ENCODE measurements at regions not wholly inside any gene's neighbourhood (a gene's known extent, or its start where the extent isn't known, plus 50 kb on each side); places are given as distances from the start of the nearest gene placed in this dataset.
"Not testable (repeated sequence)": the region's sequence is repeated elsewhere in the genome, so short reads cannot be mapped to it uniquely, and the experiment has no call there.

DNA sequence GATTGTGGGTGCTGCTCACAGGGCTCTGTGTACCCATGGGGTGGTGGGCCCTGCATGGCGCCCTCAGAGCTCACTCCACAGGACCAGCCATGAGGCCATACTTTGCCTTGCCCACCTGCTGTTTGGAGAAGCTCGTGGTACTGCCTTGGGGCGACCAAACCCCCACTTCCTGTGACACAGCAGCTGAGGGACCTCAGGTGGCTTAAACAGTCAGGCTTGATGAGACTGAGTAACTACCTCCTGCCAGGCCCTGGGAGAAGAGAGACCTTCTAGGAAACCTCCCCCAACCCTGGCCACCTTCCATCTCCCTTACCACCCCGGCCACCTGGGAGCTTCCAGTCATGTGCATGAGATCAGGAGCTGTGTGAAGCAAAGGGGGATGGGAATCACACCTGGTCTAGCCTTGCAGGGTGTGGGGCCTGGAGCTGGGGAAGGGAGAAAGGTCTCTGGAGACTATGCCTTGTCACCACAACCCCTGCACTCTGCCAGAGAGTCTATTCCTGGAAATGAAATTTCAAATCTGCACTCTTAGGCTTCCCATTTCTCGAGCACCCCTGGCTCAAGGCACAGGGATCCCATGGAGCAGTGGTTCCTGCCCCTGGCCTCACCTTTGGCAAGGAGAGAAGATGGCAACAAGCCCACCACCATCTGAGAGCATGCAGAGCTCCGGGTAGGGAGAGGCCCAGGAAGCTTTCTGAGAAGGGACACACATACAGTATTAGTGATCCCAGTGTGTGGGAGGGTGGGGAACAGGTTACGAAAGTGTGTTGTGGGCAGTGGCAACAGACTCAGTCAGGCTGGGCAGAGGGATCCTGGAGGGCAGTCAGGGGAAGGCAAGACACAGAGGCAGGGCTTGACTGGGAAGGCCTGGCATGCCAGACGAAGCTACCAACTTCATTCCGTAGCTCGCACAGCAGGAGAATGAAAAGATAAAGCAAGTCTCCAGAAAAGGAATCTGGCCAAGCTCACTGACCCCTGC, 125.0 kb downstream of the URI1 start:
- Histone ChIP-seq H3K4me3 (ENCODE audit: low read length in 2 of 2) (no peak overlapping the region), H3K36me3 (ENCODE audit: insufficient read depth, low read length) (no peaks in the 10 kb centered on the region), H3K4me1 (ENCODE audit: insufficient read depth, low read length) (no peaks in the 10 kb centered on the region), H3K27ac (ENCODE audit: low read depth, low read length) (no peak overlapping the region), H3K27me3 (ENCODE audit: insufficient read depth, low read length) (no peaks in the 10 kb centered on the region), H3K9me3 (ENCODE audit: control insufficient read depth in 1 of 2, low read length in 2 of 2) (no peaks in the 10 kb centered on the region)
- H3K36me3 Mint-ChIP-seq, result no peaks in the 10 kb centered on the region
- DNase-seq, result no peak
- POLR2A ChIA-PET (ENCODE audit: partially characterized antibody), result no interaction called here
- intact Hi-C loops (cut with micrococcal nuclease), result no loop called here
- no peaks in the 10 kb centered on the region for H3K4me1 Mint-ChIP-seq
- H3K27ac Mint-ChIP-seq, result no peak overlapping the region
- H3K9me3 Mint-ChIP-seq, result peaks cover 0 to 6% (median 0%) of the 10 kb centered on the region in 8 donors
- H3K27me3 Mint-ChIP-seq, result peaks cover 4 to 5% of the 10 kb centered on the region in 2 donors
- H3K4me3 Mint-ChIP-seq, result no peak overlapping the region
- CTCF ChIA-PET (ENCODE audit: partially characterized antibody), result no interaction called here

DNA sequence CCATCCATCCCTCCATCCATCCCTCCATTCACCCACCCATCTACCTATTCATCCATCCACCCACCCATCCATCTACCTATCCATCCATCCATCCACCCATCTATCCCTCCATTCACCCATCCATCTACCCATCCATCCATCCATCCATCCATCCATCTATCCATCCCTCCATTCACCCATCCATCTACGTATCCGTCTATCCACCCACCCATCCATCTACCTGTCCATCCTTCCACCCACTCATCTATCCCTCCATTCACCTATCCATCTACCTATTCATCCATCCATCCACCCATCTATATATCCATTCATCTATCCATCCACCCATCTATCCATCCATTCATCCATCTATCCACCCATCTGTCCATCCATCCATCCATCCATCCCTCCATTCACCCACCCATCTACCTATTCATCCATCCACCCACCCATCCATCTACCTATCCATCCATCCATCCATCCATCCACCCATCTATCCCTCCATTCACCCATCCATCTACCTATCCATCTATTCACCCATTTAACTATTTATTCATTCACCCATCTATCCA, 126.0 kb downstream of the URI1 start:
- H3K36me3 Mint-ChIP-seq; POLR2A ChIA-PET (ENCODE audit: partially characterized antibody); H3K4me3 Mint-ChIP-seq; H3K9me3 Mint-ChIP-seq; H3K9me3 ChIP-seq (ENCODE audit: control insufficient read depth in 1 of 2, low read length in 2 of 2); H3K4me1 ChIP-seq (ENCODE audit: insufficient read depth, low read length); H3K27ac ChIP-seq (ENCODE audit: low read depth, low read length); intact Hi-C loops (cut with micrococcal nuclease); H3K27ac Mint-ChIP-seq; H3K27me3 ChIP-seq (ENCODE audit: insufficient read depth, low read length); H3K36me3 ChIP-seq (ENCODE audit: insufficient read depth, low read length); H3K27me3 Mint-ChIP-seq; DNase-seq; H3K4me1 Mint-ChIP-seq; H3K4me3 ChIP-seq (ENCODE audit: low read length in 2 of 2); CTCF ChIA-PET (ENCODE audit: partially characterized antibody): not testable (repeated sequence)

DNA sequence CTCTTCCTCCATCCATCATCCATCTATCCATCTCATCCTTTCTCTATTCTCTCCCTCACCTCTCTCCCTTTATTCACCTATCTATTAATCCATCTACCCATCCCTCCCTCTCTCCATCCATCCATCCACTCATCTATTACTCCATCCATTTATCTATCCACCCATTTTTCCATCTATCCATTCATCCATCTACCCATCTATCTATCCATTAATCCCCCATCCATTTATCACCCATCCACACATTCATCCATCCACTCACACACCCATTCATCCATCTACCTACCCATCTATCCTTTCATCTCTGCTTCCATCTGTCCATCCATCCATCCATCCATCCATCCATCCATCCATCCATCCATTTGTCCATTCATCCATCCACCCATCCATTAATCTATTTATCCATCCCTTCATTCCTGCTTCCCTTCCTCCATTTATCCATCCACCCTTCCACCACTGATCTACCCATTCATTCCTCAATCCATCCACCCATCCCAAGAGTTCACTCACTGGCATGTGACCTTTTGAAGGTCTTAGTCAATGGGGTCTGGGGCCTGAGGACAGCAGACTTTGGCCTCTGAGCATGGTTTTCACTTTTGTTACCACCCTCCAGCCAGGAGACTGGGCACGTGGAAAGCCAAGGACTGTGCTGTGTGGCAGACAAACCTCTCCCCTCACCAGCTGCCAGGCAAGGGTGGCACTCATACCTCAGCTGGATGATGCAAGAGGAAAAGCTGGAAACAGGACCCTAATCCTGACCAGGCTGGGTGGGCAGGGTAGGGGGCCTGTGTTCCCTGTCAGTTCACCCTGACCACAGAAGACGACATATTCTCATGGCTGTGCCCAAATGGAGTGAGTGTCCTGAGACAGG, 126.7 kb downstream of the URI1 start:
- H3K4me3 Mint-ChIP-seq, result no peak overlapping the region
- H3K27me3 Mint-ChIP-seq, result peaks cover 4 to 6% of the 10 kb centered on the region in 2 donors
- Histone ChIP-seq H3K27me3 (ENCODE audit: insufficient read depth, low read length) (no peaks in the 10 kb centered on the region), H3K9me3 (ENCODE audit: control insufficient read depth in 1 of 2, low read length in 2 of 2) (no peaks in the 10 kb centered on the region), H3K36me3 (ENCODE audit: insufficient read depth, low read length) (no peaks in the 10 kb centered on the region), H3K4me3 (ENCODE audit: low read length in 2 of 2) (no peak overlapping the region), H3K4me1 (ENCODE audit: insufficient read depth, low read length) (no peaks in the 10 kb centered on the region), H3K27ac (ENCODE audit: low read depth, low read length) (no peak overlapping the region)
- peaks cover 0 to 6% (median 0%) of the 10 kb centered on the region in 8 donors for H3K9me3 Mint-ChIP-seq
- CTCF ChIA-PET (ENCODE audit: partially characterized antibody), result no interaction called here
- no peaks in the 10 kb centered on the region for H3K36me3 Mint-ChIP-seq
- DNase-seq, result no peak
- intact Hi-C loops (cut with micrococcal nuclease), result no loop called here
- POLR2A ChIA-PET (ENCODE audit: partially characterized antibody), result no interaction called here
- no peak overlapping the region for H3K27ac Mint-ChIP-seq
- H3K4me1 Mint-ChIP-seq, result no peaks in the 10 kb centered on the region

GRCh38 chr19:30069535-30070197, 127.6 kb downstream of the URI1 start:
- Histone ChIP-seq H3K9me3 (ENCODE audit: control insufficient read depth in 1 of 2, low read length in 2 of 2) (no peaks in the 10 kb centered on the region), H3K36me3 (ENCODE audit: insufficient read depth, low read length) (no peaks in the 10 kb centered on the region), H3K4me3 (ENCODE audit: low read length in 2 of 2) (no peak overlapping the region), H3K4me1 (ENCODE audit: insufficient read depth, low read length) (no peaks in the 10 kb centered on the region), H3K27ac (ENCODE audit: low read depth, low read length) (no peak overlapping the region), H3K27me3 (ENCODE audit: insufficient read depth, low read length) (no peaks in the 10 kb centered on the region)
- intact Hi-C loops (cut with micrococcal nuclease), result no loop called here
- no peak for DNase-seq
- CTCF ChIA-PET (ENCODE audit: partially characterized antibody), result no interaction called here
- H3K27me3 Mint-ChIP-seq, result peaks cover 4 to 6% of the 10 kb centered on the region in 2 donors
- POLR2A ChIA-PET (ENCODE audit: partially characterized antibody), result no interaction called here
- H3K36me3 Mint-ChIP-seq, result no peaks in the 10 kb centered on the region
- H3K4me1 Mint-ChIP-seq, result no peaks in the 10 kb centered on the region
- no peak overlapping the region for H3K4me3 Mint-ChIP-seq
- no peak overlapping the region for H3K27ac Mint-ChIP-seq
- H3K9me3 Mint-ChIP-seq, result peaks cover 0 to 6% (median 0%) of the 10 kb centered on the region in 8 donors

DNA sequence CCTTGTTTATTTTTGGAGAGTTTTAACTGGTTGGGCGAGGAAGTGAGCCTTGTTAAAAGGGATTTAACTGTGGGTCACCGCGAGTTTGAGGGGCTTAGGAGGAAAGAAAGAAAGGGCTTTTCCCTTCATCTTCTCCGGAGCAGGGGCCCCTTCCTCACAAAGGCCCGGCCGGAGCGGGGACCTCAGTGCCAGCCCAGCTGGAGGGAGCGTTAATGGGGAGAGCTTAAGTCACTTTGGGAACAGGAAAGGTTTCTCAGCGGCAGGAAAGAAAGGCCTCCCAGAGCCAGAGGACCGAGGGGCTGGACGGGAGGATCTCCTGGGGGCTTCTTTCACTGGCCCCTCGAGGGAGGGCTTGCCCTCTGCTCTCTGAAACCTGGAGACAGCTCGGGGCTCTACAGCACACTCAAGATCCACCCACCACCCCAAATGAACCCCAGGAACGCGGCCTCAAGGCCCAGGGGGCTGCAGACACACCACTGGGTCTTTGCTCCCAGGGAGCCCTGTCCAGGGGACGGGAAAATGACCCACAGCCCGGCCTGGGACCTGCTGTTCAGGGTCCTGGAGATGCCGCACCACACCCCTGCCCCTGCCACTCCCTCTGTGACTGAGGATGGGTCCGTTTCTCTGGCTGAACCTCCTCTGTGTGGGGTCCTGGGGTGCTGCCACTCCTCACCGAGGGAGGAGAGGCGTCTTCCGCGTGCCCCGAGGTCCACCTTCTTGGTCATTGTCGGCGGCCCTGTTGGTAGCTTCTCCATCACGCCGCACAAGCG, 128.3 kb downstream of the URI1 start:
- Histone ChIP-seq H3K4me1 (ENCODE audit: insufficient read depth, low read length) (no peaks in the 10 kb centered on the region), H3K4me3 (ENCODE audit: low read length in 2 of 2) (no peak overlapping the region), H3K27me3 (ENCODE audit: insufficient read depth, low read length) (no peaks in the 10 kb centered on the region), H3K36me3 (ENCODE audit: insufficient read depth, low read length) (no peaks in the 10 kb centered on the region), H3K9me3 (ENCODE audit: control insufficient read depth in 1 of 2, low read length in 2 of 2) (no peaks in the 10 kb centered on the region), H3K27ac (ENCODE audit: low read depth, low read length) (no peak overlapping the region)
- DNase-seq, result no peak
- Mint-ChIP-seq H3K9me3 (peaks cover 0 to 6% (median 0%) of the 10 kb centered on the region in 8 donors), H3K27ac (no peak overlapping the region), H3K4me1 (no peaks in the 10 kb centered on the region), H3K36me3 (no peaks in the 10 kb centered on the region), H3K27me3 (peaks cover 2 to 4% of the 10 kb centered on the region in 2 donors), H3K4me3 (no peak overlapping the region)
- intact Hi-C loops (cut with micrococcal nuclease), result no loop called here
- POLR2A ChIA-PET (ENCODE audit: partially characterized antibody), result no interaction called here
- CTCF ChIA-PET (ENCODE audit: partially characterized antibody), result no interaction called here

- Histone ChIP-seq H3K27ac (ENCODE audit: low read depth, low read length) (no peak overlapping the region), H3K4me3 (ENCODE audit: low read length in 2 of 2) (no peak overlapping the region), H3K36me3 (ENCODE audit: insufficient read depth, low read length) (no peaks in the 10 kb centered on the region), H3K4me1 (ENCODE audit: insufficient read depth, low read length) (no peaks in the 10 kb centered on the region), H3K27me3 (ENCODE audit: insufficient read depth, low read length) (no peaks in the 10 kb centered on the region), H3K9me3 (ENCODE audit: control insufficient read depth in 1 of 2, low read length in 2 of 2) (no peaks in the 10 kb centered on the region)
- no peaks in the 10 kb centered on the region for H3K4me1 Mint-ChIP-seq
- H3K27ac Mint-ChIP-seq, result no peak overlapping the region
- H3K36me3 Mint-ChIP-seq, result no peaks in the 10 kb centered on the region
- ChIA-PET POLR2A (ENCODE audit: partially characterized antibody) (no interaction called here), CTCF (ENCODE audit: partially characterized antibody) (no interaction called here)
- no peak overlapping the region for H3K4me3 Mint-ChIP-seq
- DNase-seq, result no peak
- H3K9me3 Mint-ChIP-seq, result peaks cover 0 to 6% (median 0%) of the 10 kb centered on the region in 8 donors
- intact Hi-C loops (cut with micrococcal nuclease), result no loop called here
- H3K27me3 Mint-ChIP-seq, result peaks cover 1 to 7% of the 10 kb centered on the region in 2 donors
Observed at GRCh38 chr19:30070968-30071632, 129.1 kb downstream of the URI1 start.

Data from CD4-positive, alpha-beta memory T cell (primary cell).